NB4 (cell line): ENCODE measurements at regions not wholly inside any gene's neighbourhood (a gene's known extent, or its start where the extent isn't known, plus 50 kb on each side); places are given as distances from the start of the nearest gene placed in this dataset.

Source experiments
- POLR2A ChIP-seq: IDR thresholded peaks from 2 replicates; pipeline ENCODE4 v1.6.1; 2011; ENCODE audit warnings: mild to moderate bottlenecking; ENCODE audit not compliant: insufficient read length; ENCODE audit errors: extremely low read depth
- TF ChIP-seq, protein P1 (sequence below): IDR thresholded peaks from one replicate; pipeline ENCODE4 v1.5.1; 2012; ENCODE audit warnings: low read depth, low read length

GRCh38 chr16:13835935-13836730, 83.8 kb upstream of the ERCC4 start:
- TF ChIP-seq, protein P1, sequence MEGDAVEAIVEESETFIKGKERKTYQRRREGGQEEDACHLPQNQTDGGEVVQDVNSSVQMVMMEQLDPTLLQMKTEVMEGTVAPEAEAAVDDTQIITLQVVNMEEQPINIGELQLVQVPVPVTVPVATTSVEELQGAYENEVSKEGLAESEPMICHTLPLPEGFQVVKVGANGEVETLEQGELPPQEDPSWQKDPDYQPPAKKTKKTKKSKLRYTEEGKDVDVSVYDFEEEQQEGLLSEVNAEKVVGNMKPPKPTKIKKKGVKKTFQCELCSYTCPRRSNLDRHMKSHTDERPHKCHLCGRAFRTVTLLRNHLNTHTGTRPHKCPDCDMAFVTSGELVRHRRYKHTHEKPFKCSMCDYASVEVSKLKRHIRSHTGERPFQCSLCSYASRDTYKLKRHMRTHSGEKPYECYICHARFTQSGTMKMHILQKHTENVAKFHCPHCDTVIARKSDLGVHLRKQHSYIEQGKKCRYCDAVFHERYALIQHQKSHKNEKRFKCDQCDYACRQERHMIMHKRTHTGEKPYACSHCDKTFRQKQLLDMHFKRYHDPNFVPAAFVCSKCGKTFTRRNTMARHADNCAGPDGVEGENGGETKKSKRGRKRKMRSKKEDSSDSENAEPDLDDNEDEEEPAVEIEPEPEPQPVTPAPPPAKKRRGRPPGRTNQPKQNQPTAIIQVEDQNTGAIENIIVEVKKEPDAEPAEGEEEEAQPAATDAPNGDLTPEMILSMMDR, result no peak
- no peak for TF ChIP-seq POLR2A
